Stimulated activated CD8-positive, alpha-beta memory T cell treated with anti-CD3 and anti-CD28 coated beads, Interleukin-2, amount 100 ng/mL, for 1 hour (primary cell): ENCODE measurements at regions not wholly inside any gene's neighbourhood (a gene's known extent, or its start where the extent isn't known, plus 50 kb on each side); places are given as distances from the start of the nearest gene placed in this dataset.
A peak's percentile ranks its signal among the peaks of the same experiment; 100 is the strongest.

Experiments
- DNase-seq, 2 donors: peaks; one replicate each; pipeline ENCODE4 v3.0.0-alpha.2; 2020; ENCODE audit warnings: low read depth in 2 of 2

DNA sequence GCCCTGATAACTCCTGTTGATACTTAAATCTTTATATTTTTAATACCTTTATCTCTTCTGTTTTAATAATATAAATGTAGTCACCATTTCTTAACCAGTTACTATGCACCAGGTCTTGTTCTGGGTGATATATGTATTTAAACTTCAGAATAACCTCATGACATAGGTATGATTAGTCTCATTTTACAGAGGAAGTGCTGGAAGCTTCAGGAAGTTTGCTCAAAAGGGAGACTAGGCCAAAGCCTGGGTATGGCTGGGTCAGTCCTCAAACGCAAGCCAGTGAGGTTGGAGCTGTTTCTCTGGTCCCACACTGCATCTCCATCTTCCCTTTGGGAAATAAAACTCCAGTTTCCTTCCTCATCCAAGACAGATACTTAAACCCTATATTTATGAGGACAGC lies 204.7 kb upstream of the TANK start:
- no peak for DNase-seq

DNA sequence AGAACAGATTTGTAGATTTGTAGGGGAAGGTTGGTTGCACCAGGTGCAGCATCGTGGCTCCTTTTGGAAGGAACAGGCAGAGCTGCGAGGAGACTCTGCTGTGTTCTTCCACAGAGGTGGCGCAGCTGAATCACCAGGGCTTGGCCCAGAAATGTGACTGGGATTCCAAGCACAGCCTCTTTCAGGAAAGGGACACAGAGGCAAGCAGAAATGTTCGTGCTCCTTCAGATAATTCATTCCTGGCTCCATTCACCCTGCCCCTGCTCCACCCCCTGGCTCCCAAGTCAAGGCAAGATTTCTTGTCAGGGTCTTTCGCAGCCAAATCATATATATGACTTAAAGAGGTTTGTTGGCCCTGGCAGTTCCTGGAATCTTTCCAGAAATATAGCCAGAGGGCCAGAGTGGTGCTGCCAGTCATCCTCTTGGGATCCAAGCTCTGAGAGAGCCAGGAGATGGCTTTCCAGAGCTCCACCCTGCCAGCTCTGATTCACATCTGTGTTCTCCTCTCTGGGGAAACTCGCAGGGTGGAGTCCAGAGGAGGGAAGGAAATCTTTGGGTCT lies 203.9 kb upstream of the TANK start:
- no peak for DNase-seq

DNA sequence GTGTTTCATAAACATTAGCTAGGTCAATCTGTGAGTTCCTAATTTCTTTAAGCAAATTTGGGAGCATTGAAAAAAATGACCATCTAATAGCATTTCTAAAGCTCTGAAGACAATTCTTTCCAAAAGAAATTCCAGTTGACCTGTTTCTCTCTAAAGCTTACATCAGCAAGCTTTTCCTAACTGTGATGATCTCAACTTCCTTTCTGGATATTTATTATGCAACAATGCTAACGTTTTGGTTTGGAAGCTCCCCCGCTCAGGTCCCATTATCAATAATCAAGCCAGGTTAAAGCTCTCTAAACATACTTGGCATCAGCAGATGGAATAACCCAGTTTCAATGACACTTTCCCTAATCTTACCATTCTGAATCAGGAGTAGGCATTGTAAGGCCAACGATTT lies 196.3 kb upstream of the TANK start:
- DNase-seq: no peak

DNA sequence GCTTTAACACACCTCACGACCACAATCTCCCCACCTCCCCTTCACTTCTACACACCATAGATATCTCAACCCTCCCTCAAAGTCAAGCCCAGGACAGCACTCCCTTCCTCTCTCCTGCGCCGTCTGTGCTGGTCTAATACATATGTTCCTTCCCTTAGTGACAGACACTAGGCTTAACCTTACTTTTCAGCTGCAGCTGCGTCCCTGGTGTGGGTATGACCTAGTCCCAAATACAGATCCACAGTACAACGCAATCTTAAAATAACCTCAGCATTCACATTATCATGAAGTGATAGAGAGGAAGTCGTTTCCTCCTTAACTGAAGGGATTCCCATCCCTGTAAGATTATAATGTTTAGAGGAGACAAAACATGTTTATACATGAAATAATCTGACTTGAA lies 192.7 kb upstream of the TANK start:
- no peak for DNase-seq

DNA sequence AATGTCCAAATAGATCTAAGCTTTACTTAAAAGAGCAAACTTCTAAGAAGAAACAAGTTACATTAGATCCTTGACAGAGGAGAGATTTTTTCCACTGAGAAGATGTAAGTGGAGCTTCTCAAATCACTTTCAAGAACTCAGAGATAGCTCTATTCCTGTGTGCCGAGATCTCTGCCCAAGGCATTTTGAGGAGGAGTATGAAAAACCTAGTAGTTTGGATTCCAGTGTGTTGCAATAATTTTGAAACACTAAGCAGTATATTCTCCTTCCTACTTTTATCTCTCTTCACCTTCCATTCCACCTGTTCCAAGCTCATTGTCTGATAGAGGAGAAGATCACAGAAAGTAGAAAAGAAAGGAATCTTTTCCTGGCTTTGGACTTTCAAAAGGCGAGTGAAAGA lies 192.0 kb upstream of the TANK start:
- DNase-seq: no peak

DNA sequence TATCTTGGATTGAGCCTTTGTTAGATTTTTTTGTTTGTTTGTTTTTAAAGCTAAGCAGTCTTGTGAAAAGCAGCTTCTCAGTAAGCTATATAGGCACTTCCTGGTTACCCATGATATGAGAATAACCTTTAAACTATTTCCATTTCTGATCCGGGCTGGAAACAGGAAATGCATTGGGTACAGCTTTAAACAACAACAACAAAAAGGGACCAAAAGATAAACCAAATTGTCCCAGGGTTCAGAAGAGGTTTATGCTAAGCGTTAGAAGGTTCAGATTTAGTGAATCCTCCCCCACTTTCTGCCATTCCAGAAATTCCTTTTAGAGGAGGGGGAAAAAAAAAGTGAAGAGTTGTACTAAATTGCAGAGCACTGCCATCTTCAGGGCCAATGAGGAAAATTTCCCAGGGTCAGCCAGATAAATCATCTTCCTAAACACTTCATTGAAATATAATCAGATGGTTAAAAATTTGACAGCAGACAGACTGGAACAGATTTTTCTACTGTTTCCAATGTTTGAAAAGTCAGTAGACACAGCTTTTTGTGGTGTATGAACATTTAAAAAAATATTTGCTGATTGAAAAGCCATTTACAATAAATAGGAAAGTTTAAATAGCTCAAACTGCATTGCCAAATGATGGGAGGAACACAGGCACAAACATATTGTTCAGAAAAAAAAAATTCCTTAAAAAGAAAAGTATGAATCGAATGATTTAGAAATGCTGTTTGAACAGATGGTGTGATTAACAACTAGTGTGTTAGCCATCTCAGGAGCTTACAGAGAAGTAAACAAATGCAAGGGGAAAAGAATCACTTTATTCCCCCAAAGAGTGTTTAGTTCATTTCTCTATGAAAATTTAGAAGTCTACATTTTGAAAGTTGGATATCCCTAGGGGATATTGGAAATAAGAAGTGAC lies 189.9 kb upstream of the TANK start:
- no peak for DNase-seq

DNA sequence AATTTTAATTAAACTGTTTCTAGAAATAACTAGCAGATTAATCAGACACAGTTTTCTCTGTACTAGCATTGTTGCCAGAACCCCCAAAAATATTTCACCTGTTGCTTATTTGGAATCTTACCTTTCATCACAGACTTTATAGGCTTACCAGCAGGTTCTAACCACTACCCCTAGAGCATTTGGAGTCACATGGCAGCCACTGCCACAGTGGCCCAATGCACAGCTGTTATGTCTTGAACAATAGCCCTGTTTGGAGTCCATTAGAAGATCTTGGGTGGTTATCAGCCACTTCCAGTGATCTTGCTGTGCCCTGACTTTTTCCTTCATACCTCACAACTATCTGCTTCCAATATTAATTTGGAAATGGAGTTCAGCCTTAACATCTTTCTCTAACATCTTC lies 186.2 kb upstream of the TANK start:
- DNase-seq: no peak

DNA sequence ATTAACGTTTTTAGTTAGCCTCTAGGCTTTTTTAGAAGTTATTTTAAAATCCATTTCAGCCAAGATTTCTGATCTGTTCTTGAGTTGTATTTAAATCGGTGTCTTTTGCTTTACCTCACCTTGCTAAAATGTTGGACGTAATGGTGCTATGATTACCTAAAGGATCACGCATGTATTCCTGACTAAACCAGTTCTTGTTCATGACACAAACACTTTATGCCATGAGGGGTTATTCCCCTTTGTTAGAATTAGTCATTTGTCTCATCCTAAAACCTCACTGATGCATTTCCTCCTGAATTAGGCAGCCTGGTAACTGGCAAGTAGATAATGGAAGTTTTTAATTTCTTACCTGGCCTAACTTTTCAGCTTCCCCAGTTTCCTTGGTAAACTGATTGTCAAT lies 185.4 kb upstream of the TANK start:
- no peak for DNase-seq

DNA sequence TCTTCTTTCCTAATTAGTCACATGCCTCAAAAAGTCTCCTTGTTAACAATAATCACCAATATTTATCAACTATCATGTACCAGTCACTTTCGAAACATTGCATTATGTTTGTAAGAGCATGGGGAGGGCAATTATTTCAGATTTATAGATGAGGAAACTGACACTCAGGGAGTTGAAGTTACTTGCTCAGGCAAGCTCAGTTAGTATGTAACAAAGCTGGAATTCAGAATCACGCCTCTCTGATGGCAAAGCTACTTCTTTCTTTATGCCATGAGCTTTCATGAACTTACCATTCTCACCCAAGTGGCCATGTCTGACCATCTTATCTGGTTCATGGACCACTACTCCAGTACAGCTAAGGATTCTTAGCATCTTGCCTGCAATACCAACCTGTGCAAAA lies 183.4 kb upstream of the TANK start:
- DNase-seq: no peak

DNA sequence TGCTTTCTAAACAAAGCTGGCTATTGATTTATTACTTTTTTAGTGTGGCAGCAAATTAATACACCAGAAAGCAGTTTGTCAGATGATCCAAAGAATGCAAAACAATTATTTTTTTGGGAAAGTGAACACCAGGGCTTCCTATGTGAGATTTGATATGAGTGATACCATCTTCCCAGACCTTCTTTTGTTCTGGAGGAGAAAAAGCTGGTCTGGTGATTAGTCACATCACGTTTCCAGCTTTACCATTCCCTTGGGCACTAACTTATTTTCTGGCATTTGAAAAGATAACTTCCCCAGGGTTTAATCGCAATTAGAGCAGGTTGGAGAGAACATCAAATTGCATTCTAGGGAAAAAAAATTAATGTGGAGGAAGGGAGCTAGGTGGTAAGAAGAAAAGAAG lies 182.9 kb upstream of the TANK start:
- DNase-seq: no peak

DNA sequence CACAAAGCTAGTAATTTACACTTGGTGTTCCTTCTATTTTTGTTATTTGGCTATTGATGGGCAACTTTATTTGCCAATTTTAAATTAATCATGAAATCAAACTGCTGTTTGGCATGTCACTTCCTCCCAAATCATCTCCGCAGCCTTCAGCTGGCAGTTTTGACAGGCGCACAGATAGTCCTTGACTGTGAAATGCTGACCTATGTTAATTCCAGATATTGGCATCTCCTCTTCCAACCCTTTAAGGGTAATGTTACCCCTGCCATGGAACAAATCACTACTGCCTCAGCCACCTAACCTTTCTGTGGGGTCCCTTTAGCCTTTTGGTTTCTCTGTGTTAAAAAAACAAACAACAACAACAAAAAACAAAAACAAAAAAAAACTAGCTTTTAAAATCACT lies 182.4 kb upstream of the TANK start:
- no peak for DNase-seq

DNA sequence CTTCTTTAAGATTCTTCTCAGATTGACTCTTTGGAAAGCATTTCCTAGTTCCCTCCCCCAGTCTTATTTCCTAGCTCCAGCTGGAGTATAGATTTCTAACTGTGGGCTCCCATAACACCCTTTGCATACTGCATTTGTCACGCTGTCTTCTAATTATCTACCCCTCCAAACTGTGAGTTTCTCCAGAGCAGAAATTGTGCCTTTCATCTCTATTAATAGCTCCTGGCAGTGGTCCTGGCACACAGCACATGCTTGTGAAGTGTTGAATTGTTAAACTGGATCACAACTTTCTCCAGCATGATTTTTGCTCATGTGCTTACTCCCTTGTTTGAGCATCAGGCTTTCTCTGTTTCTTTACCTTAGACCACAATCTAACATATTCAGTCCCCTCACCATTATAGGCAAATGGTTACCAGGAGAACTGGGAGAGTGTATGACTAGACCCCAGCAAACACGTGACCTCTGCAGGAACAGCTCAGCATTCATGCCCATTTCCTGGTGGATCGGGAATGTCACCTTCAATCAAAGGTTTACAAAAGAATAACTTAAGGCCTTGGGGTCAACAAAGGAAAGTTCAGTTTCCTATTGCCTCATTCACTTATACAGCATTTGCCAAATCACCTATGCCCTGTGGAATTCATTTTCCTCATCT lies 175.7 kb upstream of the TANK start:
- DNase-seq: no peak

DNA sequence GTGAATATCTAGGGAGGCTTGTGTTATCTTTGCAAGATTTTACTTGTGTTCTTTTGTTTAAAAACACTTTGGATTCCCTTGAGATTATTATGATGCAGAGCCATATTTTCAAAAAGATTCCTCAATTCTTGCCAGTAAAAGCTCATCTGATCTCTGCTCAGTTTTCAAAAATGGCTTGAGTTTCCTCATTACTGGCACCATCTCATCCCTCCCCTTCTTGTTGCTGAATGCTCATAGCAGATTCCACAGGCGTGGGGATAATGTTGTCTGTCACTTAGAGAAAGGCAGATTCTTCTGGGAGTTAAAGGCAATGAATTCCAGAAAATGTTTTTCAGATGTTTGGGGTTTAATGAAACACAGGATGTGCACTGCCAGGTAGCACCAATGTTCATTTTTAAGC lies 170.4 kb upstream of the TANK start:
- no peak for DNase-seq

DNA sequence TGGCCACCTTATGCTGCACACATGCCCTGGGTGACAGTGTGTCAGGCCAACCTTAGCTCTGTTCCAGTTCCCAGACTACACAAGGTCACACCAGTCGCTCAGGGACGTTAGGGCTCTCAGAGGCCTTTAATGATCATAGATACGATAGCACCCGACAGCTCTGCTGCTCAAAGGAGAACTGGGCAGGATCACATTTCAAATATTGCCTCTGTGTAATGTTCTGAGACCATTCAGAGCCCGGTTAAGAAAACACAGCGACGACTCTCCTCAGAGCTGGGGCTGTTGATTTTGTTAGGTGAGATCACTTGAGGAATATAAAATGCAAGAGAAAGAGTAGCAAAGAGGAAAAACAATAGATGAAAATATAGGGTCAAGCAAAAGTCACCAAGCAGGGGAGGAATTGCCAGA lies 166.6 kb upstream of the TANK start:
- DNase-seq: no peak

DNA sequence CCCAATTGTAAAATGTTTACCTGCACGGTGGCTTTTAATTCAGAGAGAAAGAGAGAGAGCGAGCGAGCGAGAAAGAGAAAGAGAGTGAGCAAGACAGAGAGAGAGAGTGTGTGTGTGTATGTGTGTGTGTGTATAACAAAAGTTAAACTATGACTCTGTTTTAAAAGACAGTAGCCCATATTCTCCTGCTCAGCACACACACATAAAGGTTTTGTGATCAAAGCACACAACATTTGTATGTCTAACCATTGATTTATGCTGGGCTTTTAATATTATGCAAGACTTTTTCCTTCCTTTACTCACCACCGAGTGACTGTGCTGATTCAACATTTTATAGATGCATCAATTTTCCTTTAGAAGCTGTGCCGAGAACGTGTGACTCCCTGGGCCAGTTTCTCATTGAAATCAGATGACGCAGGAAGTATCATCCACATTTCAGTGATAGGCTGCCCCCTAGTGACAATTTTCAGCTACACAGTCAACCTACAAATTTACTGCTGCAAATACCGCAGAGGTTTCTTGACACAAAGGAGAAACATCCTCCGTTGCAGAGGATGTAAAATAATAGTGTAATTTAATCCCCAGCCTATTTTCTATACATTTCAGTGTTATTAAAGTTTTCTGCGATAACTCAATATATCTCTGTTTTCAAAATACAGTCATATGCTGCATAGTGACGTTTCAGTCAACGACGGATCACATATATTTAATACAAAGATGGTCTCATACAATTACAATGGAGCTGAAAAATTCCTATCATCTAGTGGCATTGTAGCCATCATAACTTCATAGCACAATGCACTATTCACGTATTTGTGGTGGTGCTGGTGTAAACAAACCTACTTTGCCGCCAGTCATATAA lies 165.9 kb upstream of the TANK start:
- DNase-seq: peak; percentile 47 to 52

DNA sequence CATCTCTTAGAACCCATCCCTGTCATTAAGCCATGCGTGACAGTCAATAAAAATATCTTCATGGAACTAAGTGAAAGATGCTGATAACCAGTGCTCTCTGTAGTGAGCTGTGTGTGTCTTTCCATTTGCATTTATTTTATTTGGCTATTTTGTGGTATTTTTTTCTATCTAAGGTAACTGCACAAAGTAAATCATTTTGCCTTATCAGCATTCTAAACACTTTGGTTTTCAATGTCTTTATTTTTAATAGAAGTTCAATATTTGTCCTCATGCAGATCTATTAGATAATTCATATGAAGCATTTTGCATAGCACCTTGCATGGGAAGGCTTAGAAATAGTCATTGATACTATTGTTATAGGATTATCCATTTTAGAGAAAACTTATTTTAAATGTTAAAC lies 163.6 kb upstream of the TANK start:
- DNase-seq: no peak

DNA sequence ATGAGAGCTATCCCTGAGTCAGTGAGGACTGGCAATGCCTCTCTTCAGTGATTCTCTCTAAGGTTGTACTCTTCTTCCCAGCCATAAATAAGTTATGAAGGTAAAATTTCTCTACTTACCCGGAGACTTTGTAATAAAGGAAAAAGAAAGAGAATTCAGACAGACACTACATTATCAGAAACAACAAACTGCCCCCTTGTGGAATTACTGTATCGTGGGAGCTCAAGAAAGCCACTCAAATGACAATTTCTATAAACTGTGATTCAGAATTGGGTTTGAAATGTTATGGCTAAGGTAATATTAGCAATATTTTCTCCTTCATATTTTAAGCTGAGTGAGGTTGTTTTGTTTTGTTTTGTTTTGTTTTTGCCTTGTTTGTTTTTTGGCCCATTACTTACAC lies 155.8 kb upstream of the TANK start:
- no peak for DNase-seq

DNA sequence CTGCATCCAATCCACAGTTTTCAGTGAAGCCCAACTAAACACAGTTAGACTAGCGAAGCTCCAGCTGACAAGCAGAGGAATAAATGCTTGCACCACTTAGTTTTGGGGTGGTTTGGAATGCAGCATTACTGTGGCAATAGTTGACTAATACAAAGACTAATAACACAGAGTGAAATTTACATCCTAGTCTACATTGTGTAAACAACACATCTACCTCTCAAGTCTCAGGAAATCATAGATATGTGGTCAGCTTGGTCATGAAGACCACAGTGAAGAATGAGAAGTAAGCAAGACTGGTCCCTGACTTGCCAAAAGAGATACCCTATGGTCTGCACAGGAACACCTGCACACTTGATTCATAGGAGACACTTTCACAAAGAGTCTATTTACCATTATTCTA lies 155.1 kb upstream of the TANK start:
- DNase-seq: no peak

DNA sequence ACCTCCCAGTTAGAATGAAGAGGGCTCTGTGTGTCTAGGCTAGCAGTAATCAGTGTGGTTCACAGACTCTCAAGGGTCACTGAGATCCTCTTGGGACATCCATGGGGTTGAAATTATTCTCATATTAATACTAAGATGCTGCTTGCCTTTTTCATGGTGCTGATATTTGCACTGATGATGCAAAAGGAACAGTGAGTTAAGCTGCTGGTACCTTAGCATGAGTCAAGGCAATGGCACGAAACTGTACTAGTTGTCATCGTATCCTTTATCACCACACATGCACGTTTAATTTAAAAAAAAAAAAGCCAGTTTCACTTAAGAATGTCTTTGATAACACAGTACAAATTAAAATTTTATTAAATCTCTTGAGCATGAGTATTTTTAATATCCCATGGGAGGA lies 151.9 kb upstream of the TANK start:
- DNase-seq: no peak

DNA sequence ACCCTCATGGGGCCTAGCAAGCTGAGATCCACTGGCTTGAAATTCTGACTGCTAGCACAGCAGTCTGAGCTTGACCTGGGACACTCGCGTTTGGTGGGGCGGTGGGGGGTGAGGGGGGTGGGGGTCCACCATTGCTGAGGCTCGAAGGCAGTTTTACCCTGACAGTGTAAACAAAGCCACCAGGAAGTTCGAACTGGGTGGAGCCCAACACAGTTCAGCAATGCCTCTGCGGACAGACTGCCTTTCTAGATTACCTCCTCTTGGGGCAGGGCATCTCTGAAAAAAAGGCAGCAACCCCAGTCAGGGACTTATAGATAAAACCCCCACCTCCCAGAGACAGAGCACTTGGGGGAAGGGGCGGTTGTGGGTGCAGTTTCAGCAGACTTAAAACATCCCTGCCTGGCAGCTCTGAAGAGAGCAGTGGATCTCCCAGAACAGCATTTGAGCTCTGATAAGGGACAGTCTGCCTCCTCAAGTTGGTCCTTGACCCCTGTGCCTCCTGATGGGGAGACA lies 149.7 kb upstream of the TANK start:
- DNase-seq: no peak

DNA sequence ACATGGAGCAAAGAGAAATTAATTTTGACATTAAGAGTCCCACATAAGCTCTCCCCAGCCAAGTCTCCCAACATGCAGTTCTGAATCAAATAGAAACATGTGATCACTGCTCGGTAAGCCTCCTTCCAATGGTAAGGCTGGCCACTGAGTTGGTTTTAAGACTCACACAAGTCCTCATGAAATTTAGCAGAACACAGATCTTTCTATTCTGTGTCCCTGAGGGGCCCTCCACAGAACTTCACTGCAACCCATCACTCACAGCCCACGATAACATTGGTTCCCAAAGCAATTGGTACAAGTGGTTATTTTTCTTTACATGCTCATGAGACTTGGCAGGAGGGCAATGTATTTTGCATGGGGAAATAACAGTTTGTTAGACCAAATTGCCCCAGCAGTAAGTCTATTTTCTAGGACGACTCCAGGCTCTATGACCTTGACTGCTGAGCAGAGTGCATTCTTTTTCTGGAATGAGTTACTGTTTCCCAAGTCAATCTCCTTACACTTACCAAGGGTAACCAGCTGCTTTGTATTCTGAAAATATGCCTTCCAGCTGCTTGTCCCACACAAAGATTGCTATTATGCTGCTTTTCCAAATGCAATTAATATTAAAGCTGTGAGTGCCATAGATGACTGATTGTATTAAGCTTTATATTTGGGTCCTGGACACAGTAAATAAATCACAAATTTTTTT lies 142.3 kb upstream of the TANK start:
- no peak for DNase-seq
